A673 (cell line): ENCODE measurements at regions not wholly inside any gene's neighbourhood (a gene's known extent, or its start where the extent isn't known, plus 50 kb on each side); places are given as distances from the start of the nearest gene placed in this dataset.

Source experiments
- BruUV-seq: library from RNA; stranded (reverse); fragments of 400-500 nt; replicated peaks from 2 replicates; lab custom pipeline; 2021; lab: Mats Ljungman, UMichigan
- CTCF ChIA-PET: fragments of 300-600 bp; sonication (Branson Sonifier 250); formaldehyde crosslinking; loops from one replicate; lab custom pipeline; 2022; ENCODE audit warnings: antibody characterized with exemption; lab: Charles Lee
- POLR2A ChIA-PET: fragments of 300-600 bp; sonication (Branson Sonifier 250); formaldehyde crosslinking; loops from one replicate; lab custom pipeline; 2022; ENCODE audit warnings: antibody characterized with exemption; ENCODE audit not compliant: low non-redundant PET; lab: Charles Lee
- DNase-seq: peaks from one replicate; pipeline ENCODE4 v3.0.0-alpha.2; 2015; ENCODE audit warnings: low spot score
- H3K27ac ChIP-seq: fragments of 200-600 bp; sonication (generic); 2 replicates; pipeline ENCODE4 v1.5.1; 2016; ENCODE audit warnings: mixed run types, low read depth, mild to moderate bottlenecking, mixed read lengths, antibody characterized with exemption, low read length; ENCODE audit not compliant: poor library complexity, severe bottlenecking
- H3K27me3 ChIP-seq: fragments of 200-600 bp; sonication (generic); replicated peaks from 2 replicates; pipeline ENCODE4 v1.6.1; 2017; ENCODE audit warnings: mixed run types, low read depth, mild to moderate bottlenecking, mixed read lengths, antibody characterized with exemption, low read length; ENCODE audit not compliant: insufficient read depth, poor library complexity
- H3K36me3 ChIP-seq: fragments of 200-600 bp; sonication (generic); 2 replicates; pipeline ENCODE4 v1.6.1; 2016; ENCODE audit warnings: mixed run types, mild to moderate bottlenecking, mixed read lengths, antibody characterized with exemption, low read length; ENCODE audit not compliant: insufficient read depth, poor library complexity, severe bottlenecking
- H3K4me1 ChIP-seq: fragments of 200-600 bp; sonication (generic); 2 replicates; pipeline ENCODE4 v1.6.1; 2017; ENCODE audit warnings: mixed run types, mild to moderate bottlenecking, mixed read lengths, antibody characterized with exemption, low read length; ENCODE audit not compliant: insufficient read depth, poor library complexity, severe bottlenecking
- H3K4me3 ChIP-seq: fragments of 200-600 bp; sonication (generic); 2 replicates; pipeline ENCODE4 v1.5.1; 2016; ENCODE audit warnings: low read depth, mixed run types, mild to moderate bottlenecking, mixed read lengths, low read length; ENCODE audit not compliant: poor library complexity, severe bottlenecking
- H3K9me3 ChIP-seq: fragments of 200-600 bp; sonication (generic); 2 replicates; pipeline ENCODE4 v1.6.1; 2016; ENCODE audit warnings: mixed run types, low read depth, mild to moderate bottlenecking, mixed read lengths, antibody characterized with exemption, low read length; ENCODE audit not compliant: poor library complexity, severe bottlenecking
- CTCF ChIP-seq: fragments of 300-800, 200-600 bp; sonication (generic); conservative IDR thresholded peaks from 2 replicates; pipeline ENCODE4 v1.5.1; 2017; ENCODE audit warnings: low read depth, mild to moderate bottlenecking, antibody characterized with exemption, low read length, moderate library complexity, mixed read lengths
- EZH2 ChIP-seq: fragments of 200-600 bp; sonication (generic); IDR thresholded peaks from 2 replicates; pipeline ENCODE4 v1.6.1; 2017; ENCODE audit warnings: borderline replicate concordance, low read depth, mild to moderate bottlenecking, mixed read lengths, antibody characterized with exemption, low read length; ENCODE audit not compliant: poor library complexity, severe bottlenecking
- intact Hi-C: fragments of 100-400 bp; cut with micrococcal nuclease; formaldehyde crosslinking; loops from one replicate; pipeline ENCODE4 v1.10.0; 2022; ENCODE audit not compliant: unreplicated experiment

GRCh38 chr15:25175789-25176615 lies 221.2 kb downstream of the SNRPN start:
- H3K36me3 ChIP-seq = no peaks in the 10 kb centered on the region
- peaks cover 43% of the 10 kb centered on the region for H3K9me3 ChIP-seq
- H3K27me3 ChIP-seq = no peaks in the 10 kb centered on the region
- no peak for DNase-seq
- intact Hi-C loops = no loop called here
- no TSS peak for BruUV-seq
- no peak overlapping the region for H3K4me3 ChIP-seq
- no peak overlapping the region for H3K27ac ChIP-seq
- H3K4me1 ChIP-seq = no peaks in the 10 kb centered on the region
- CTCF ChIA-PET = no interaction called here
- POLR2A ChIA-PET = no interaction called here
- no peak for TF ChIP-seq CTCF
- TF ChIP-seq EZH2 = no peak

- Histone ChIP-seq H3K36me3 (no peaks in the 10 kb centered on the region), H3K27me3 (no peaks in the 10 kb centered on the region), H3K4me3 (no peak overlapping the region), H3K4me1 (no peaks in the 10 kb centered on the region), H3K9me3 (peaks cover 45% of the 10 kb centered on the region), H3K27ac (no peak overlapping the region)
- intact Hi-C loops = no loop called here
- TF ChIP-seq CTCF (no peak), EZH2 (no peak)
- ChIA-PET POLR2A (no interaction called here), CTCF (no interaction called here)
- no TSS peak for BruUV-seq
- DNase-seq = no peak
Measured at GRCh38 chr15:25176616-25176923, 221.8 kb downstream of the SNRPN start.

- no TSS peak for BruUV-seq
- no peaks in the 10 kb centered on the region for H3K36me3 ChIP-seq
- CTCF ChIA-PET = no interaction called here
- no peaks in the 10 kb centered on the region for H3K27me3 ChIP-seq
- TF ChIP-seq EZH2 (no peak), CTCF (no peak)
- H3K4me1 ChIP-seq = no peaks in the 10 kb centered on the region
- intact Hi-C loops = no loop called here
- POLR2A ChIA-PET = no interaction called here
- peaks cover 41% of the 10 kb centered on the region for H3K9me3 ChIP-seq
- no peak overlapping the region for H3K4me3 ChIP-seq
- H3K27ac ChIP-seq = no peak overlapping the region
- no peak for DNase-seq
Measured at GRCh38 chr15:25176991-25177954, 222.5 kb downstream of the SNRPN start.
